22Rv1 (cell line): ENCODE measurements at regions not wholly inside any gene's neighbourhood (a gene's known extent, or its start where the extent isn't known, plus 50 kb on each side); places are given as distances from the start of the nearest gene placed in this dataset.

Source experiments
- CTCF ChIP-seq: fragments of 450-650 bp; IDR thresholded peaks from 2 replicates; pipeline ENCODE4 v1.5.1; 2017; ENCODE audit warnings: mild to moderate bottlenecking
- ZFX ChIP-seq: fragments of 450-650 bp; IDR thresholded peaks from 2 replicates; pipeline ENCODE4 v1.6.1; 2017; ENCODE audit warnings: antibody characterized with exemption, borderline replicate concordance

- TF ChIP-seq CTCF (no peak), ZFX (no peak)
Observed at GRCh38 chr6:92369309-92369708, 1050.0 kb downstream of the EPHA7 start.
